ENCODE measurements at regions not wholly inside any gene's neighbourhood (a gene's known extent, or its start where the extent isn't known, plus 50 kb on each side); places are given as distances from the start of the nearest gene placed in this dataset.
A peak's percentile ranks its signal among the peaks of the same experiment; 100 is the strongest.
"Not testable (repeated sequence)": the region's sequence is repeated elsewhere in the genome, so short reads cannot be mapped to it uniquely, and the experiment has no call there.

DNA sequence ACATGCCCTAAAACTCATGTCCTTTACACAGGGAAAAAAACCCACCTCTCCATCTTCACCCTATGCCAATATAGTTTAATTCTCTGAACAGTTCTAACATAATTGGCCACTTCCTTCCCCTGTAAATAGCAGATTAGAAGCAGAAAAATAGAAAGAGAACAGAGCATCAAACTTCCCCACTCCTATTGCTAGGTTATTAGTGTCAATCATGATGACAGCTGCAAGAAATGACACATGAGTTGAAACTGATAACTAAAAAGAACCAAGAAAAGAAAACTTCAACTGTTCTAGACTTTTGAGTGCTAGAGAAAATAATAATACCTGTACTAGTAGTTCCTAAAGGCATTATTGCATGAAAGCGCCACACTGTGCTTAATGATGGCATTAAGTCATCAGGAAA, 284.5 kb upstream of the TRPC5 start:
- no peak for DNase-seq (ENCODE audit: low spot score)

GRCh38 chrX:112359906-112360305, 277.3 kb upstream of the TRPC5 start:
- no peak for DNase-seq (ENCODE audit: low spot score)

GRCh38 chrX:112355931-112356330, 273.4 kb upstream of the TRPC5 start:
- no peak for DNase-seq (ENCODE audit: low spot score)

GRCh38 chrX:112341598-112341997, 259.0 kb upstream of the TRPC5 start:
- DNase-seq (ENCODE audit: low spot score): no peak

GRCh38 chrX:112313201-112313600, 230.6 kb upstream of the TRPC5 start:
- DNase-seq (ENCODE audit: low spot score): no peak

- no peak for DNase-seq (ENCODE audit: low spot score)
Measured at GRCh38 chrX:112306027-112306426, 223.5 kb upstream of the TRPC5 start.

DNA sequence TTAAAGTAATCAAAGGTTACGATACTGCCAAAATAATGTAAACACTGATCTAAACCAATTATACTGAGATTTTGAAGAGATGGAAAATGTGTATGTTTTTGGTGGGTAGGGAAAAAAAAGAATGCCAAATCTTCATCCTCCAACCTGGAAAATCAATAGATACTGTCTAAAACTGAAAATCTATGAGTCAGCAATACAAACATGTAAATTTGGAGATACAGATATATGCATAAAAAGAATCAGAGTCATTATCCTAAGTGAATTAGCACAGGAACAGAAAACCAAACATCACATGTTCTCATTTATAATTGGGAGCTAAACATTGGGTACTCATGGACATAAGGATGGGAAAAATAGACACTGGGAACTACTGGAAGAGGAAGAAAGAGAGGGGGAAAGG, 197.4 kb upstream of the TRPC5 start:
- DNase-seq (ENCODE audit: low spot score): no peak

GRCh38 chrX:112270991-112271390, 188.4 kb upstream of the TRPC5 start:
- no peak for DNase-seq (ENCODE audit: low spot score)

GRCh38 chrX:112266136-112266535, 183.6 kb upstream of the TRPC5 start:
- no peak for DNase-seq (ENCODE audit: low spot score)

DNA sequence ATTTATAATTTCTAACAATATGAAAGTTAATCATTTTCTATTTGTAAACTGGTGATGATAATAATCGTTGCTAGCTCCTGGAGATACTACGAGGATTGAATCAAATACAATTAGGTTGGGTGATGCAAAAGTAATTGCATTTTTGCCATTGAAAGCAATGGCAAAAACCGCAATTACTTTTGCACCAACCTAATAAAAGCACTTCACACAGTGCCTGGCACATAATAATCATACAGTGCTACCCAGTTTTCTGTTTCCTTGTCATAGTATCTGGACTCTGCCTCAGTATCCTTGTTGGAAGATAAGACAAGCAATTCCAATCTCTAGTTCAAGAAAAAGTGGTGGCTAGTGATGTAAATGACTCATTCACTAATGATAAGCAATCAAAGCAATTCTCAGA, 176.8 kb upstream of the TRPC5 start:
- DNase-seq (ENCODE audit: low spot score): no peak

GRCh38 chrX:112254896-112255295, 172.3 kb upstream of the TRPC5 start:
- DNase-seq (ENCODE audit: low spot score): no peak

DNA sequence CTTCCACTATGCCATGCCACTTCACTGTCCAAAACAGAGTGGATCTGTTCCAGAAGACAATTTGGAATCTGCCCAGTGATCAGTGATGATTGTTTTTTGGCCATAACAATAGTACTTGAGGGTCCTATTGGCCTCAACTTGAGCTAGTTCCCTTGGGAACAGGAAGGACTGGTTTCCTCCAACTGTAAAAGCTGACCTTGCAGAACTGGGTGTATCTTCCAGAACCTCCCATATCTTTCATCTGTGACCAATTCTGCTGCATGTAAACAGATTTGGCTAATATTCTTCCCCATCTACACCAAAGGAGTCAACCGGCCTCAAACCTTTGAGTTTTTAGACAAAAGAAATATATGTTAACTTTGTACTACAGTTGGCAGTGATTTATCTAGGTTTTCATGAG, 165.1 kb upstream of the TRPC5 start:
- no peak for DNase-seq (ENCODE audit: low spot score)

- no peak for DNase-seq (ENCODE audit: low spot score)
Measured at GRCh38 chrX:112235547-112235946, 153.0 kb upstream of the TRPC5 start.

DNA sequence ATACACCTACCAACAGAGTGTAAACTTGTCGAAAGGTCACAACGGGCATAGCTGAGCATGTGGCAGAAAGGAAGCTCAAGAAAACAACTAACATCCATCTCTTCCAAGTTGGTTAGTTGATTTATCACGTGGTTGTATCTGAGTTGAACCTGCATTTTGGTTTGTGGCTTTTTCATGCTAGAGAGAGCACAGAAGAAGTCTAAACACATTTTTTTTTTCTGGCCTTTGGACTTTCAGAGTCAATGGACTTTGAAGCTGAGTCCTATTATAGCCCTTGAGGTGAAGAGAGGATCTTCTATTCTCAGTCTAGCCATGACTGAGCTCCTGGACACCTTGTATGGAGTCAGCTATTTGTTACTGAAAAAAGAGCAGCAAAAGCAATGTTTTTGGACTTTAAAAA, 150.6 kb upstream of the TRPC5 start:
- no peak for DNase-seq (ENCODE audit: low spot score)

- DNase-seq (ENCODE audit: low spot score): not testable (repeated sequence)
Measured at GRCh38 chrX:112226795-112227194, 144.2 kb upstream of the TRPC5 start.

- DNase-seq (ENCODE audit: low spot score): no peak
Measured at GRCh38 chrX:112223391-112223790, 140.8 kb upstream of the TRPC5 start.

DNA sequence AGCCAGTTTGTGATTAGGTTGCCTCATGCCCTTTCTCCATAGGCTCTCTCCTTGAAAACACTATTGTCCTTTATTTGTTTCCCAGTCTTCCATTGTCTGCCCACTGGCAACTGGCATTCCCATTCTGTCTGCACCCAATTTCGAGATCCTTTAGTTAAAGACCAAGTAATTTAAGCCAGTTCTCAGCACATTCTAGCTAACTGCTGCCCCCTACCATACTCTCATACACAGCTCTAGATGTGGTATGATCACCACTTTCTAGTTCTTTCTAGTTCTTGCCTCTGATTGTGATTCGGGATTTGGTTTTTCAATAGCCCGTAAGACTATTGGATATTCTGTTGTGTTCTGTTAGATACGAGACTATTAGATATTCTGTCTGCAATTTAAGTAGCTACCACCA, 135.8 kb upstream of the TRPC5 start:
- DNase-seq (ENCODE audit: low spot score): no peak

DNA sequence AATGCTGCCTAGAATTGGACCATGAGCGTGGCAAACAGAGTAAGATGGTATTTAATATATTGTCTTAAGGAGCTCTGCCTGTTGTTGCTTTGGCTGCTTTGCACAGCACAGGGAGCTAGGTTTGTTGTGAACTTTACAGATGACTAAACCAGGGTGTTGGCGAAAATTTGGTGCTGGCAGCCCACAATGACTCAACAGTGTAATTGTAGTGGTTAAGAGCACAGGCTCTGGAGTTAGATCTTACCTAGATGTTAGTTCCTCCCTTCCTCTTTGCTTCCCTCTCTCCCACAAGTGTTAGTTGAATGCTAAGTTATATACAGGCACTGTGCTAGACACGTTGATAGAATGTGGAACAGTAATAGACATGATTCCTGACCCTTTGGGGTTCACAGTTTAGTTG, 128.9 kb upstream of the TRPC5 start:
- DNase-seq (ENCODE audit: low spot score): no peak

DNA sequence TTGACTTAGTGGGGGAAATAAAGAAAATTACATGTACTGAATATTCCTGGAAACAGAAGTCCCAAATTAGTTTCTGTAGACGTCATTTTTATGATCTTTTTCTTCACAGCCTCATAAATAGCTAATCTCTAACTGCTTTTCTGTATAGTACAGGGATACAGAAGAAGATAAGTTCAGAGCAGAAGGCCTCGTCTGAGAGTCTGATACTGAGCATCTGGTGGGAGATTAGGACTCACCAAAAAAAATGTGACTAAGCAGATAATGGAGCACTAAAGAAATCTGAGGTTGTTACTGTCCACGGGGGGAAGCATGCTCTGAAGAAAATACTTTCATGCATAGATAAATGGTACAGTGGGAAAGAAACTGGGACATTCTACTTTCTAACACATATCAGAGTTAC, 115.3 kb upstream of the TRPC5 start:
- DNase-seq (ENCODE audit: low spot score): no peak

DNA sequence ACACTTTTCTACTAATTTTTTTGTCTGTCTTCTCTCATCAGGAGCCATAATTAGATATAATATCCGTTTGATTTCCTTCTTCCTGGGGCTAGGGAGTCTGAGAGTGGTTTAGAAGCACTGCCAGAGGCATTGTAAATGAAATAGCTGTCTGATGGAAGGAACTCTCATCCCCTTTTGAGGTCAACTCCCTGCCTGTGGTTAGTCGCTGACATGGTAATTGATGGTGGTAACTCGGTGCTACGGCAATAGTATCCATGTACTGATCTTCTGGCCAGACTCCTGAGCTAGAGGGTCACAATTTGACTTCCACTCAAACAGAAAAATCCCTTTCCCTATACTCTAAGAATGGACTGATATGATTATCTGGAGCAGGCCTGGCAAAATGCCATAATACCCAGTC, 108.1 kb upstream of the TRPC5 start:
- no peak for DNase-seq (ENCODE audit: low spot score)

- DNase-seq (ENCODE audit: low spot score): not testable (repeated sequence)
Measured at GRCh38 chrX:112181361-112181760, 98.8 kb upstream of the TRPC5 start.

DNA sequence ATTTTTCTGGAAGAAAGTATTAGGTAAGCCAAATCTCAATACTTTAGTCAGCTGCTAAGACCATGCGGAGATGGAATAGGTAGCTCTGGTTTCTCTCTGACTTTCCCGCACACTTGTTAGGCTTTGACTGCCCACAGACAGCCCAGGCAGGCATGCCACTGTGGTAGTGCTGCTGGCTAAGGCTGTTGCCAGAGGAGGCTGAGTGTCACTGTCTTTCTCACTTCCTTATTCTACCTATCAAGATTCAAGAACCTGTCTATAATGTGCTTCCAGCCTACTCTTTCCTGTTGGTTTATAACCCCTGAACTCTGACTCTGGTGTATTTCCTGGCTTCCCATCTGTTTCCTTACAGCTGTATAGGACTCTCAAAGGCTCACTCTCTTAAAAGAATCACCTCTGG, 81.8 kb upstream of the TRPC5 start:
- DNase-seq (ENCODE audit: low spot score): no peak

DNA sequence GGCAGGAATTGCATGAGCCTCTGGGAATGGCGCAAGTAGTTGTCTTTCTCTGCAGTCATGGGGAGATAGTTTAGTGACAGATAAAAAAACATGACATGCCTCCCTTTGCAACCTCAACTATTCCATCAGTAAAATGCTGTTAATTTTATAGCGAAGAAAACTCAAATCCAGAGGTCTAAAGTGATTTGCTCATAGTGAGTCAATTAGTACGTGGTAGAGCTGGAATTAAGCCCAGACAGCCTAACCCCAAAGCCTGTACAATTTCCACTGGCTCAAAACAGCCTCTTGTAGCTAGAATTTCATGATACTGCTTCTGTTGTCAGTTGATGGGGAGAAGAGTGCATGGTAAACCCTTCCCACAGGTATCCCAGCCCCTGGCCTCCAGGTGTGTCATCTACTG, 81.3 kb upstream of the TRPC5 start:
- DNase-seq (ENCODE audit: low spot score): no peak

GRCh38 chrX:112148397-112148796, 65.8 kb upstream of the TRPC5 start:
- DNase-seq (ENCODE audit: low spot score): no peak

- peak; percentile 17 for DNase-seq (ENCODE audit: low spot score)
Measured at GRCh38 chrX:112147206-112147605, 64.6 kb upstream of the TRPC5 start.

Data from kidney tubule cell (primary cell).